GM13977 (cell line): ENCODE measurements at regions not wholly inside any gene's neighbourhood (a gene's known extent, or its start where the extent isn't known, plus 50 kb on each side); places are given as distances from the start of the nearest gene placed in this dataset.

ENCODE experiments used
- DNase-seq: peaks from one replicate; pipeline ENCODE4 v3.0.0; 2012; ENCODE audit warnings: low spot score
- in situ Hi-C: fragments of 300-500 bp; cut with MboI; formaldehyde crosslinking; loops from one replicate; pipeline ENCODE4 v1.12.0; 2022; ENCODE audit warnings: low sequenced_read_pairs, low pct_unique_long_range_greater_than_20kb, mixed read lengths, inconsistent platforms; ENCODE audit not compliant: unreplicated experiment
- TF ChIP-seq, protein P1 (sequence below): IDR thresholded peaks from 2 replicates; pipeline ENCODE4 v1.5.1; 2012; ENCODE audit warnings: mild to moderate bottlenecking, control low read depth; ENCODE audit not compliant: insufficient read depth; ENCODE audit errors: extremely low read depth, missing control alignments

DNA sequence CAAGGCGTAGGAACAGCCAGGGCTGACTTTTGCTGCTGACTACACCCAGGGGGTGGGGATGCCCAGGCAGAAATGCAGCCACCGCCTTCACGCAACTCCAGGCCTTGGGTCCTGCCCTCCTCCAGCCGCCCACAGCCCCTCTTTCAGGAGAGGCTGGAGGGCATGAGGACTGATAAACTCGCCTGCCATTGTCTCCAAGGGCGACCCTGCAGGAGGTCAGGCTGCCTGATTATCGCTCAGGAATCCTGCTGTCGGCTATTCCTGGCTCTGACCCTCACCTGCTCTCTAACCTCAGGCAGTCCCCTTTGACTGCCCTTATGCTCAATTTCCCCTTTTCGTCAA, 62.0 kb upstream of the HDDC2 start:
- TF ChIP-seq, protein P1, sequence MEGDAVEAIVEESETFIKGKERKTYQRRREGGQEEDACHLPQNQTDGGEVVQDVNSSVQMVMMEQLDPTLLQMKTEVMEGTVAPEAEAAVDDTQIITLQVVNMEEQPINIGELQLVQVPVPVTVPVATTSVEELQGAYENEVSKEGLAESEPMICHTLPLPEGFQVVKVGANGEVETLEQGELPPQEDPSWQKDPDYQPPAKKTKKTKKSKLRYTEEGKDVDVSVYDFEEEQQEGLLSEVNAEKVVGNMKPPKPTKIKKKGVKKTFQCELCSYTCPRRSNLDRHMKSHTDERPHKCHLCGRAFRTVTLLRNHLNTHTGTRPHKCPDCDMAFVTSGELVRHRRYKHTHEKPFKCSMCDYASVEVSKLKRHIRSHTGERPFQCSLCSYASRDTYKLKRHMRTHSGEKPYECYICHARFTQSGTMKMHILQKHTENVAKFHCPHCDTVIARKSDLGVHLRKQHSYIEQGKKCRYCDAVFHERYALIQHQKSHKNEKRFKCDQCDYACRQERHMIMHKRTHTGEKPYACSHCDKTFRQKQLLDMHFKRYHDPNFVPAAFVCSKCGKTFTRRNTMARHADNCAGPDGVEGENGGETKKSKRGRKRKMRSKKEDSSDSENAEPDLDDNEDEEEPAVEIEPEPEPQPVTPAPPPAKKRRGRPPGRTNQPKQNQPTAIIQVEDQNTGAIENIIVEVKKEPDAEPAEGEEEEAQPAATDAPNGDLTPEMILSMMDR = no peak
- DNase-seq = no peak
- in situ Hi-C loops = no loop called here

DNA sequence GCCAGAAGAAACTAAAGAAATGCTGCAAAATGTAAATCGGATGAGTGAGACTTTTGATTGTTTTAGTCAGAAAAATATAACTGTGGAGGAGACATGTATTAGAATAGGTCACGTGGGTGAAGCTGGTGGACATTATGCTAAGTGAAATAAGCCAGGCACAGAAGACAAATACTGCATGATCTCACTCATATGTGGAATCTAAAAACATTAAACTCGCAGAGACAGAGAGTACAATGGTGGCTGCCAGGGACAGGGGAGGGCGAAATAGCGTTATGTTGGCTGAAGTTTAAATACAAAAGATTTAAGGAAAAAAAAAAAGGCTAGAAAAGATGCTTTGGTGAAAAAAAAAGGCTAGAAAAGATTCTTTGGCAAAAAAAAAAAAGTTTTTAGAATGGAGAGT, 63.5 kb upstream of the HDDC2 start:
- in situ Hi-C loops = no loop called here
- TF ChIP-seq, protein P1 = no peak
- no peak for DNase-seq

DNA sequence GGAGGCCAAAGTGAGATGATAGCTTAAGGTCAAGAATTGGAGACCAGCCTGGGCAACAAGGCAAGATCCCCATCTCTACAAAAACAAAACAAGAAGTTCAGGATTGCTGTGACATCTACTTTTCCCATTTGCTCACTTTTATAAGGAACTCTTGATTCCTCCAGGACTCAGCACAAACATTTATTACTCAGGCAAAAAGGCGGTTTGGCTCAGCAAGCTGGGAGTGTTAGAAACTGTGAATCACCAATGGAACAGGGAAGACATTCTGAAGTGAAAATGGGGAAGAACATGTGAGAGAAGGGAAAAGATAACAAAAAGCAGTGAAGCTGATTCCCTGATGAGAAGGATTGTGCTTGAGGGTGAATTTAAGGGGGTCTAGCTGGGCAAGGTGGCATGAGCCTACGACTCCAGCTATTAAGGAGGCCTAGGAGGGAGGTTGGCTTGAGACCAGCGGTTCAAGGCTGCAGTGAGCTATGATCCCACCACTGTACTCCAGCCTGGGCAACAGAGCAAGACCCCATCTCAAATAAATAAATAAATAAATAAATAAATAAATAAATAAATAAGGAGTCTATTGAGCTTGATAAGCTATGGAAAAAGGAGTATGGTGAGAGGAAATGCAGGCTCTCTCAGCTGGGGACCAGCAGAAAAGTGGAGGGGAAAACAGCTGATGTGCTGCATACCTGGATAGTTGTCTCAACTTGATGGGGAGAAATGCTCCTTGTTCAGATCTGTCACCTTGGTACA, 65.4 kb upstream of the HDDC2 start:
- no peak for DNase-seq
- TF ChIP-seq, protein P1 = no peak
- in situ Hi-C loops = no loop called here

DNA sequence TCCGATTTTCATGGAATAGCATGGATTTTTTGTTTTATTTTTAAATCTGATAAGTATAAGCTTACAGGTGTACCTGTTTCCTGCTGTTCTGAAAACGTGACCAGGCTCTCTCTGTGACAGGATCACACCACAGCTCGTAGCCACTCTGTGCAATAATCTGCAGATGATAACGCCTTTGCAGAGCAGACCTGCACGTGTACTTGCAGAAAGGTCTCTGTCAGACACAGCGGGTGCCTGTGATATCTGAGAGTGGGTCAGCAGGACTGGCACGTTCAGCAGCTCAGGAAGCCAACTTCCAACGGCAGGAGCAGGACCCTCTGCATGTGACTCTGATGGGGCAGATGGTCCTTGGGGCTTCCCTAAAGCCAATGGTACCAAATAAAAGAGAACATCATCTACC, 68.6 kb upstream of the HDDC2 start:
- in situ Hi-C loops = no loop called here
- no peak for DNase-seq
- TF ChIP-seq, protein P1 = no peak

DNA sequence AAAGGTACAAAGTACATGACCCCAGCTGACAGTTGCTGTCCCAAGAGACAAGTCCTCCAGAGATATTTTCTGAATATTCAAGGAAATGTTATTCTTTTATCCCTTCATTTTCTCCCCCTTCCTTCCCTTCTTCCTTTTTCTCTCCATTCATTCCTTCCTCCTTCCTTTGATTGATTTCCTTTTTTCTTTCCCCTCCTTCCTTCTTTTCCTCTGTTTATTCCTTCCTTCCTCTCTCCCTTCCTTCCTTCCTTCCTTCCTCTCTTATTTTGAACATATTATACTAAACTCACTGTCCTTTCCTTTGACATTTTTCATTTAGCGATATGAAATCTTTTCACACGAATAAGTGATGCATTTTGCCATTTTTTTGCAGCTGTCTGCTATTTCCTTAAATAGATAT, 73.2 kb upstream of the HDDC2 start:
- no peak for DNase-seq
- in situ Hi-C loops = no loop called here
- TF ChIP-seq, protein P1 = no peak

DNA sequence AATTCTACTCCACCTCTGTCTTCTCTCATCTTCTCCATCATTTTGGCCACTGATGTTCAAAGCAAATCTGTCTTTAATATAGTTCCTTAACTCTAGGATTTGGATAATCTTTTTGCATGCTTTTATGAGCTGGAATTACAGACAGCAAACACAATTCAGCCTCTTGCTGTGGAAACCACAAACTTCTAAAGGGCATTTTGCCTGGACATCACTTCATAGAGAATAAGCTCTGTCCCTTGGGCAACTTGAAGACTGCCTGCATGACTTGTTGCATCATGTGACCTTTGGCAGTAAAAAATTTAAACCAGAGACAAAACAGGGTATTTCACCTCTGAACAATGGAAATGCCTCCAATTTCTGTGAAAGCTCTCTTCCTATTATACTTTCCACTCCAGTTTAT, 74.1 kb upstream of the HDDC2 start:
- TF ChIP-seq, protein P1 = no peak
- no peak for DNase-seq
- in situ Hi-C loops = no loop called here
